Glutamatergic neuron (in vitro differentiated cells): ENCODE measurements at regions not wholly inside any gene's neighbourhood (a gene's known extent, or its start where the extent isn't known, plus 50 kb on each side); places are given as distances from the start of the nearest gene placed in this dataset.
"Not testable (repeated sequence)": the region's sequence is repeated elsewhere in the genome, so short reads cannot be mapped to it uniquely, and the experiment has no call there.

Experiments used
- DNase-seq: peaks from one replicate; pipeline ENCODE4 v3.0.0; 2022
- H3K27ac Mint-ChIP-seq: one replicate; pipeline ENCODE4 v1.8.0; 2020; ENCODE audit warnings: mild to moderate bottlenecking, mixed read lengths, inconsistent platforms; ENCODE audit not compliant: unreplicated experiment
- H3K27me3 Mint-ChIP-seq: one replicate; pipeline ENCODE4 v1.8.0; 2020; ENCODE audit warnings: mild to moderate bottlenecking, moderate library complexity, mixed read lengths, inconsistent platforms; ENCODE audit not compliant: unreplicated experiment
- H3K36me3 Mint-ChIP-seq: one replicate; pipeline ENCODE4 v1.8.0; 2020; ENCODE audit warnings: mild to moderate bottlenecking, mixed read lengths, inconsistent platforms; ENCODE audit not compliant: unreplicated experiment
- H3K4me1 Mint-ChIP-seq: one replicate; pipeline ENCODE4 v1.8.0; 2020; ENCODE audit warnings: mild to moderate bottlenecking, low read depth, mixed read lengths, inconsistent platforms; ENCODE audit not compliant: unreplicated experiment
- H3K4me3 Mint-ChIP-seq: one replicate; pipeline ENCODE4 v1.8.0; 2020; ENCODE audit warnings: mild to moderate bottlenecking, mixed read lengths, inconsistent platforms; ENCODE audit not compliant: unreplicated experiment
- H3K9me3 Mint-ChIP-seq: one replicate; pipeline ENCODE4 v1.8.0; 2020; ENCODE audit warnings: mild to moderate bottlenecking, moderate library complexity, mixed read lengths, inconsistent platforms; ENCODE audit not compliant: unreplicated experiment
- CTCF ChIP-seq: fragments of 200-600 bp; sonication (generic); IDR thresholded peaks from one replicate; pipeline ENCODE4 v1.5.0; 2021; ENCODE audit not compliant: partially characterized antibody, unreplicated experiment

GRCh38 chr14:71430678-71431376 is 501.4 kb upstream of the RGS6 start:
- DNase-seq = no peak
- no peak overlapping the region for H3K4me3 Mint-ChIP-seq
- H3K9me3 Mint-ChIP-seq = no peaks in the 10 kb centered on the region
- no peak overlapping the region for H3K27ac Mint-ChIP-seq
- no peak for TF ChIP-seq CTCF
- no peaks in the 10 kb centered on the region for H3K4me1 Mint-ChIP-seq
- no peaks in the 10 kb centered on the region for H3K36me3 Mint-ChIP-seq
- H3K27me3 Mint-ChIP-seq = no peaks in the 10 kb centered on the region

- no peak for TF ChIP-seq CTCF
- Mint-ChIP-seq H3K4me3 (no peak overlapping the region), H3K27ac (no peak overlapping the region), H3K27me3 (no peaks in the 10 kb centered on the region), H3K4me1 (no peaks in the 10 kb centered on the region), H3K9me3 (no peaks in the 10 kb centered on the region), H3K36me3 (no peaks in the 10 kb centered on the region)
- DNase-seq = no peak
Measured at GRCh38 chr14:71432334-71433110, 499.7 kb upstream of the RGS6 start.

- Mint-ChIP-seq H3K4me3 (no peak overlapping the region), H3K36me3 (no peaks in the 10 kb centered on the region), H3K4me1 (peaks cover 2% of the 10 kb centered on the region), H3K27me3 (peaks cover 3% of the 10 kb centered on the region), H3K27ac (no peak overlapping the region), H3K9me3 (no peaks in the 10 kb centered on the region)
- no peak for DNase-seq
- TF ChIP-seq CTCF = no peak
Measured at GRCh38 chr14:71433303-71433702, 498.9 kb upstream of the RGS6 start.

- not testable (repeated sequence) for H3K27ac Mint-ChIP-seq, H3K4me1 Mint-ChIP-seq, H3K27me3 Mint-ChIP-seq, H3K4me3 Mint-ChIP-seq, H3K36me3 Mint-ChIP-seq, H3K9me3 Mint-ChIP-seq, DNase-seq
Measured at GRCh38 chr14:71435641-71436040, 496.6 kb upstream of the RGS6 start.

GRCh38 chr14:71437870-71438269 is 494.4 kb upstream of the RGS6 start:
- no peak for DNase-seq
- Mint-ChIP-seq H3K4me3 (no peak overlapping the region), H3K9me3 (no peaks in the 10 kb centered on the region), H3K36me3 (no peaks in the 10 kb centered on the region), H3K4me1 (peaks cover 2% of the 10 kb centered on the region), H3K27ac (peak overlapping the region; percentile 3), H3K27me3 (peaks cover 3% of the 10 kb centered on the region)
- TF ChIP-seq CTCF = no peak
